Esophagus squamous epithelium (tissue), 5 donors: ENCODE measurements at regions not wholly inside any gene's neighbourhood (a gene's known extent, or its start where the extent isn't known, plus 50 kb on each side); places are given as distances from the start of the nearest gene placed in this dataset.
"Not testable (repeated sequence)": the region's sequence is repeated elsewhere in the genome, so short reads cannot be mapped to it uniquely, and the experiment has no call there.

ENCODE experiments used
- DNase-seq: peaks from one replicate; lab custom pipeline; 2025; lab: John Stamatoyannopoulos, UW
- H3K27ac ChIP-seq, 4 donors: fragments of 200-600 bp; sonication (generic); one replicate each; pipeline ENCODE4 v1.5.1; 2016 to 2019; ENCODE audit warnings: mild to moderate bottlenecking in 1 of 4
- H3K27me3 ChIP-seq, 4 donors: fragments of 200-600 bp; sonication (generic); 1 replicate in 3 of 4; 2 replicates in 1 of 4; pipeline versions ENCODE4 v1.5.1 to v1.6.0; 2017 to 2021; ENCODE audit warnings: antibody characterized with exemption in 1 of 4
- H3K36me3 ChIP-seq, 3 donors: fragments of 200-600 bp; sonication (generic); one replicate each; pipeline ENCODE4 v1.5.1; 2016 to 2019
- H3K4me1 ChIP-seq, 3 donors: fragments of 200-600 bp; sonication (generic); one replicate each; pipeline ENCODE4 v1.5.1; 2017 to 2019
- H3K4me3 ChIP-seq, 4 donors: fragments of 200-600 bp; sonication (generic); 1 replicate in 3 of 4; 2 replicates in 1 of 4; pipeline ENCODE4 v1.5.1; 2016 to 2019; ENCODE audit warnings: mild to moderate bottlenecking in 2 of 4, moderate library complexity in 1 of 4
- H3K9me3 ChIP-seq, 3 donors: fragments of 200-600 bp; sonication (generic); one replicate each; pipeline ENCODE4 v1.5.1; 2016 to 2019
- POLR2A ChIP-seq, 4 donors: fragments of 450-650 bp; IDR thresholded peaks; one replicate each; pipeline ENCODE4 v1.6.1; 2017; ENCODE audit warnings: antibody characterized with exemption in 4 of 4, mild to moderate bottlenecking in 4 of 4, moderate library complexity in 3 of 4
- WGBS, 2 donors: methylation state at CpG; one replicate each; pipeline ENCODE4 v1.1.5; 2018; 5-methylcytosine and 5-hydroxymethylcytosine counted together
- intact Hi-C: fragments of 100-400 bp; cut with DNase I; formaldehyde crosslinking; loops from one replicate; pipeline ENCODE4 v1.15.0; 2022
- TF ChIP-seq, protein P1 (sequence below), 6 experiments: fragments of 450-650 bp in 4 of 6; fragments of 200-600 bp in 2 of 6; sonication (generic) in 2 of 6; IDR thresholded peaks; one replicate each; pipeline ENCODE4 v1.5.1; 2016 to 2019; ENCODE audit warnings: antibody characterized with exemption in 6 of 6, mild to moderate bottlenecking in 4 of 6, moderate library complexity in 4 of 6
- donor health status: DM: yes; HTN: yes; CAD: no.

DNA sequence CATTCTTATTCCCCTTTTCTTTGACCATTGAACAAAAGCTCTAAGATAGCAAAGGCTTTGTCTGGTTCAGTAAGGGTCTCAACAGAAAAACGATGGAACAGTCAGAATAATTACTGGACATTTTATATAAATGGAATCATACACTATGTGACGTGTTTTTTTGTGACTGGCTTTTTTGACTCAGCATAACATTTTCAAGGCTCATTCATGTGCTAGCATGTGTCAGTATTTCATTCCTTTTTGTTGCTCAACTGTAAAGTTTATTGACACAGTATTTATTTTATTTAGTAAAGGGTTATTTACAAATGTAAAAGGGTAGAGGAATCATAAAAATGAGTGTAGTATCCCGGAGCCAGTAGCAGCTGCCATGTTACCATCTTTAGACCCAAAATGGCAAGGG, 226.2 kb downstream of the CDRT15L2 start:
- no peak overlapping the region for H3K4me3 ChIP-seq
- WGBS, 2 donors = 23 to 37% methylated on average over 3 of the region's 3 CpGs
- H3K36me3 ChIP-seq = no peaks in the 10 kb centered on the region
- H3K27me3 ChIP-seq = no peaks in the 10 kb centered on the region
- H3K27ac ChIP-seq = no peak overlapping the region
- H3K9me3 ChIP-seq = peaks cover 0 to 8% (median 0%) of the 10 kb centered on the region in 3 donors
- no peak for DNase-seq
- no peaks in the 10 kb centered on the region for H3K4me1 ChIP-seq
- intact Hi-C loops = no loop called here
- TF ChIP-seq POLR2A (IDR thresholded peaks at IDR 0.05) = no peak
- TF ChIP-seq, protein P1, sequence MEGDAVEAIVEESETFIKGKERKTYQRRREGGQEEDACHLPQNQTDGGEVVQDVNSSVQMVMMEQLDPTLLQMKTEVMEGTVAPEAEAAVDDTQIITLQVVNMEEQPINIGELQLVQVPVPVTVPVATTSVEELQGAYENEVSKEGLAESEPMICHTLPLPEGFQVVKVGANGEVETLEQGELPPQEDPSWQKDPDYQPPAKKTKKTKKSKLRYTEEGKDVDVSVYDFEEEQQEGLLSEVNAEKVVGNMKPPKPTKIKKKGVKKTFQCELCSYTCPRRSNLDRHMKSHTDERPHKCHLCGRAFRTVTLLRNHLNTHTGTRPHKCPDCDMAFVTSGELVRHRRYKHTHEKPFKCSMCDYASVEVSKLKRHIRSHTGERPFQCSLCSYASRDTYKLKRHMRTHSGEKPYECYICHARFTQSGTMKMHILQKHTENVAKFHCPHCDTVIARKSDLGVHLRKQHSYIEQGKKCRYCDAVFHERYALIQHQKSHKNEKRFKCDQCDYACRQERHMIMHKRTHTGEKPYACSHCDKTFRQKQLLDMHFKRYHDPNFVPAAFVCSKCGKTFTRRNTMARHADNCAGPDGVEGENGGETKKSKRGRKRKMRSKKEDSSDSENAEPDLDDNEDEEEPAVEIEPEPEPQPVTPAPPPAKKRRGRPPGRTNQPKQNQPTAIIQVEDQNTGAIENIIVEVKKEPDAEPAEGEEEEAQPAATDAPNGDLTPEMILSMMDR (IDR thresholded peaks at IDR 0.05) = no peak

- intact Hi-C loops, H3K27me3 ChIP-seq, H3K4me3 ChIP-seq, H3K4me1 ChIP-seq, DNase-seq, H3K36me3 ChIP-seq, H3K9me3 ChIP-seq, H3K27ac ChIP-seq: not testable (repeated sequence)
Observed at GRCh38 chr17:20807566-20807965, 228.0 kb downstream of the CDRT15L2 start.

DNA sequence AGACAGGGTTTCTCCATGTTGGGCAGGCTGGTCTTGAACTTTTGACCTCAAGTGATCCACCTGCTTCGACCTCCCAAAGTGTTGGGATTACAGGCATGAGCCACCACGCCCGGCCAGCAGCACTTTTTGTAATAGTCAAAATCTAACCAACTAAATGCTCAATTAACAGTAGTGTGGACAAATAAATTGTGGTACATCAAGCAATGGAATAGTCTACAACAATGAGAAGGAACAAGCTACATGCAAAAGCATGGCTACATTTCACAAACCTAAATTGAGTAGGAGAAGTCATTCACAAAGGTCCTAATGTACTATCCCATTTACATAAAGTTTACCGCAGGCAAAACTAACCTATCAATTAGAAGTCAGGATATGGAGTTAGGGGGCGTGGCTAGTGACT, 227.4 kb downstream of the USP22 start:
- H3K4me1 ChIP-seq, H3K27me3 ChIP-seq, intact Hi-C loops, H3K9me3 ChIP-seq, H3K27ac ChIP-seq, H3K4me3 ChIP-seq, DNase-seq, H3K36me3 ChIP-seq: not testable (repeated sequence)
- 85 to 88% methylated on average over 5 of the region's 5 CpGs for WGBS, 2 donors

DNA sequence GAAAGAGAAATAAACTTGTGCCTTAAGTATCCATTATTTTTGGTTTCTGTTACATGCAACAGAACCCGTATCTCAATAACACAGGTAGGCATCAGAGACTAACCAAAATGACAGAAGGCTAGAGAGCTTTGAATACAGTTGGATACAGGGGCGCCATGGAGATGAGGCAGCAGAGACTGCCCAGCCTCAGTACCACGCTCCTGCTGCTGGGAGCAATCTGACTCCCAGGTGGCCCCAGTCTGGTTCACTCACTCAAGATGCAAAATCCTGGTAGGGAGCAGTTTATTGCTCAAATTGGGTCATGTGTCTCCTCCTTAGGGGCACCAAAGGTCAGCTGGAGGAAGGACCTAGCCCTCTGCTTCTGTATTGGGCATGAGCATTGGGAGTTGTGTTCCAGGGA, 218.9 kb downstream of the USP22 start:
- Histone ChIP-seq H3K4me1 (no peaks in the 10 kb centered on the region), H3K27me3 (peaks cover 0 to 4% (median 0%) of the 10 kb centered on the region in 4 donors), H3K9me3 (no peaks in the 10 kb centered on the region), H3K36me3 (no peaks in the 10 kb centered on the region), H3K27ac (no peak overlapping the region), H3K4me3 (no peak overlapping the region)
- 87 to 100% methylated on average over 1 to 3 of the region's 3 CpGs for WGBS, 2 donors
- no peak for DNase-seq
- intact Hi-C loops = no loop called here
- no peak for TF ChIP-seq POLR2A (IDR thresholded peaks at IDR 0.05)
- TF ChIP-seq, protein P1 (IDR thresholded peaks at IDR 0.05) = no peak

DNA sequence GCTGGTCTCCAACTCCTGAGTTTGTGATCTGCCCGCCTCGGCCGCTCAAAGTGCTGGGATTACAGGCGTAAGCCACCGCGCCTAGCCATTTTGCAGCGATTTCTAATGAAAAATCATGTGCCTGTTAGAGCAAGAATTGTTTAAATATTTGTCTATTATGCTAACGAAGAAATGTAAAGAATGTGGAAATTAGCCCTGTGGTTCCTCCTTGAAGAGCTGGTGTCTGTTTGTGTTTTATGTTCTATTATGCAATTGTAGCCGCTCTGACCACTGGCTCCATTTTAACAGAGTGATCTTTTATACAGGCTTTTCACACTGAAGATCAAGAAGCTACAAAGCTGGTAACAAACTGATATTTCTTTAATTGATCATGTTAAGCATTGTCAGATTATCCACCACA, 217.3 kb downstream of the USP22 start:
- Histone ChIP-seq H3K4me3 (no peak overlapping the region), H3K9me3 (no peaks in the 10 kb centered on the region), H3K27me3 (peaks cover 0 to 11% (median 0%) of the 10 kb centered on the region in 4 donors), H3K27ac (no peak overlapping the region), H3K36me3 (no peaks in the 10 kb centered on the region), H3K4me1 (no peaks in the 10 kb centered on the region)
- TF ChIP-seq, protein P1 (IDR thresholded peaks at IDR 0.05) = no peak
- no peak for TF ChIP-seq POLR2A (IDR thresholded peaks at IDR 0.05)
- DNase-seq = no peak
- intact Hi-C loops = no loop called here
- WGBS, 2 donors = 74 to 86% methylated on average over 9 of the region's 9 CpGs

GRCh38 chr17:20840453-20840852, 202.4 kb downstream of the USP22 start:
- 44 to 51% methylated on average over 4 of the region's 23 CpGs for WGBS, 2 donors
- intact Hi-C loops = not testable (repeated sequence)

GRCh38 chr17:20840987-20841865, 201.6 kb downstream of the USP22 start:
- H3K27ac ChIP-seq, DNase-seq, intact Hi-C loops, H3K9me3 ChIP-seq, H3K36me3 ChIP-seq: not testable (repeated sequence)
- no CpG with 5 or more reads among the region's 62 CpGs for WGBS, 2 donors
- Histone ChIP-seq H3K4me1 (peaks cover 0 to 10% (median 10%) of the 10 kb centered on the region in 3 donors), H3K27me3 (peaks cover 0 to 55% (median 0%) of the 10 kb centered on the region in 4 donors), H3K4me3 (peak overlapping the region in 1 of 4 donors; percentile 7)

More at GRCh38 chr17:20840453-20840852, 202.4 kb downstream of the USP22 start:
- H3K4me3 ChIP-seq, H3K9me3 ChIP-seq, DNase-seq, H3K27ac ChIP-seq, H3K36me3 ChIP-seq: not testable (repeated sequence)
- peaks cover 0 to 48% (median 0%) of the 10 kb centered on the region in 4 donors for H3K27me3 ChIP-seq
- H3K4me1 ChIP-seq = peaks cover 0 to 10% (median 10%) of the 10 kb centered on the region in 3 donors

GRCh38 chr17:20842012-20842411, 200.8 kb downstream of the USP22 start:
- no CpG with 5 or more reads among the region's 14 CpGs for WGBS, 2 donors
- H3K4me3 ChIP-seq, H3K27ac ChIP-seq, H3K36me3 ChIP-seq, intact Hi-C loops, H3K9me3 ChIP-seq, DNase-seq: not testable (repeated sequence)
- Histone ChIP-seq H3K27me3 (peaks cover 0 to 53% (median 0%) of the 10 kb centered on the region in 4 donors), H3K4me1 (peaks cover 0 to 10% (median 10%) of the 10 kb centered on the region in 3 donors)

GRCh38 chr17:20843261-20843660, 199.6 kb downstream of the USP22 start:
- intact Hi-C loops, H3K36me3 ChIP-seq, DNase-seq, H3K27ac ChIP-seq, H3K9me3 ChIP-seq: not testable (repeated sequence)
- Histone ChIP-seq H3K4me1 (peaks cover 0 to 10% (median 10%) of the 10 kb centered on the region in 3 donors), H3K4me3 (peak overlapping the region in 1 of 4 donors; percentile 11), H3K27me3 (peaks cover 0 to 57% (median 0%) of the 10 kb centered on the region in 4 donors)
- WGBS, 2 donors = 36% methylated on average over 13 of the region's 19 CpGs; no CpG with 5 or more reads in 1 of the 2 donors
